Endothelial cell of umbilical vein (primary cell): ENCODE measurements at regions not wholly inside any gene's neighbourhood (a gene's known extent, or its start where the extent isn't known, plus 50 kb on each side); places are given as distances from the start of the nearest gene placed in this dataset.

Experiments
- BruUV-seq: library from RNA; stranded (reverse); fragments of 400-500 nt; replicated peaks from 2 replicates; lab custom pipeline; 2021; lab: Mats Ljungman, UMichigan
- CTCF ChIA-PET: fragments of 300-600, 350-600 bp; sonication (Branson Sonifier 250); formaldehyde crosslinking; loops from one replicate; lab custom pipeline; 2021; ENCODE audit warnings: antibody characterized with exemption, inconsistent platforms; lab: Charles Lee
- POLR2A ChIA-PET: fragments of 300-600, 350-600 bp; sonication (Branson Sonifier 250); formaldehyde crosslinking; loops from one replicate; lab custom pipeline; 2021; ENCODE audit warnings: antibody characterized with exemption, inconsistent platforms; lab: Charles Lee
- DNase-seq: peaks from one replicate; pipeline ENCODE4 v3.0.0-alpha.2; 2011; ENCODE audit warnings: low read depth, low spot score
- FAIRE-seq: peaks from 2 replicates; lab custom pipeline; 2011; peaks lifted over from hg19 to GRCh38; lab: Jason Lieb, UNC
- H2AFZ ChIP-seq: 2 replicates; pipeline ENCODE4 v1.6.0; 2012; ENCODE audit warnings: low read depth, low read length, control low read depth, inconsistent platforms
- H3K27ac ChIP-seq: 2 replicates; pipeline ENCODE4 v1.5.1; 2011; ENCODE audit warnings: low read depth, mild to moderate bottlenecking, control low read depth, low read length, moderate library complexity; ENCODE audit not compliant: insufficient read depth
- H3K27me3 ChIP-seq, 2 experiments: 2 replicates each; pipeline versions ENCODE4 v1.6.0 to v1.6.1; 2011; ENCODE audit warnings: low read length in 2 of 2, mixed read lengths in 1 of 2; ENCODE audit not compliant: control insufficient read depth in 2 of 2, insufficient read depth in 2 of 2
- H3K36me3 ChIP-seq, 2 experiments: 2 replicates in 1 of 2; 3 replicates in 1 of 2; pipeline ENCODE4 v1.5.1; 2011; ENCODE audit warnings: low read length in 2 of 2, mild to moderate bottlenecking in 1 of 2, moderate library complexity in 1 of 2; ENCODE audit not compliant: control insufficient read depth in 2 of 2, insufficient read depth in 2 of 2; ENCODE audit errors: extremely low read depth in 1 of 2
- H3K4me1 ChIP-seq: 3 replicates; pipeline ENCODE4 v1.5.1; 2011; ENCODE audit warnings: mild to moderate bottlenecking, low read length; ENCODE audit not compliant: control insufficient read depth, insufficient read depth; ENCODE audit errors: extremely low read depth
- H3K4me2 ChIP-seq: 2 replicates; pipeline ENCODE4 v1.6.1; 2011; ENCODE audit warnings: low read length, control low read depth, mixed read lengths; ENCODE audit not compliant: insufficient read depth
- H3K4me3 ChIP-seq, 3 experiments: fragments of 200-600 bp in 1 of 3; sonication (generic), shearing (Covaris generic) in 1 of 3; replicated peaks in 1 of 3; 2 replicates each; pipeline ENCODE4 v1.5.1; 2011 to 2016; ENCODE audit warnings: control low read depth in 3 of 3, low read length in 3 of 3, mild to moderate bottlenecking in 2 of 3, inconsistent platforms in 1 of 3, low read depth in 1 of 3, moderate library complexity in 1 of 3; ENCODE audit not compliant: insufficient read depth in 1 of 3
- H3K79me2 ChIP-seq: 2 replicates; pipeline ENCODE4 v1.6.0; 2012; ENCODE audit warnings: low read length, inconsistent platforms; ENCODE audit not compliant: control insufficient read depth, insufficient read depth
- H3K9ac ChIP-seq: replicated peaks from 2 replicates; pipeline ENCODE3; 2011; ENCODE audit warnings: low read length, control low read depth; ENCODE audit not compliant: insufficient read depth; ENCODE audit errors: extremely low read depth
- H3K9me1 ChIP-seq: replicated peaks from 3 replicates; pipeline ENCODE4 v1.6.0; 2011; ENCODE audit warnings: mild to moderate bottlenecking, low read length; ENCODE audit not compliant: control insufficient read depth, insufficient read depth; ENCODE audit errors: extremely low read depth
- H3K9me3 ChIP-seq: replicated peaks from 2 replicates; pipeline ENCODE4 v1.5.1; 2012; ENCODE audit warnings: low read length, inconsistent platforms; ENCODE audit not compliant: control insufficient read depth, insufficient read depth
- H4K20me1 ChIP-seq: replicated peaks from 2 replicates; pipeline ENCODE3; 2011; ENCODE audit warnings: mild to moderate bottlenecking, low read length; ENCODE audit not compliant: control insufficient read depth, insufficient read depth; ENCODE audit errors: extremely low read depth
- CTCF ChIP-seq, 2 donors: IDR thresholded peaks; 1 replicate in 1 of 2; 2 replicates in 1 of 2; pipeline ENCODE4 v1.5.1; 2011; ENCODE audit warnings: low read length in 2 of 2, mild to moderate bottlenecking in 2 of 2, moderate library complexity in 2 of 2, control low read depth in 1 of 2, inconsistent platforms in 1 of 2, low read depth in 1 of 2; ENCODE audit not compliant: insufficient read depth in 1 of 2; ENCODE audit errors: extremely low read depth in 1 of 2
- EZH2 ChIP-seq: IDR thresholded peaks from 2 replicates; pipeline ENCODE4 v1.6.1; 2012; ENCODE audit warnings: borderline replicate concordance, low read depth, mild to moderate bottlenecking, moderate library complexity, low read length, inconsistent platforms; ENCODE audit not compliant: severe bottlenecking
- GATA2 ChIP-seq: IDR thresholded peaks from 2 replicates; pipeline ENCODE4 v1.7.0; 2011; ENCODE audit warnings: low read depth, mild to moderate bottlenecking, moderate library complexity, mixed read lengths, low read length; ENCODE audit not compliant: insufficient read length, insufficient read depth
- JUN ChIP-seq: IDR thresholded peaks from 2 replicates; pipeline ENCODE4 v1.6.1; 2011; ENCODE audit warnings: borderline replicate concordance, low read depth; ENCODE audit not compliant: insufficient read length, insufficient read depth
- MYC ChIP-seq: IDR thresholded peaks from one replicate; pipeline ENCODE4 v1.6.1; 2011; ENCODE audit warnings: mild to moderate bottlenecking, low read depth, low read length
- POLR2AphosphoS5 ChIP-seq: IDR thresholded peaks from 2 replicates; pipeline ENCODE4 v1.6.1; 2012; ENCODE audit warnings: low read depth, mild to moderate bottlenecking, control low read depth, low read length, moderate library complexity; ENCODE audit not compliant: insufficient read depth
- dilution Hi-C: fragments of 300-500 bp; cut with MboI; formaldehyde crosslinking; loops from one replicate; pipeline ENCODE4 v1.15.0; 2019; ENCODE audit warnings: low sequenced_read_pairs; ENCODE audit not compliant: extremely low pct_ligation_motif_present
- intact Hi-C: fragments of 100-400 bp; cut with micrococcal nuclease; formaldehyde crosslinking; loops from one replicate; pipeline ENCODE4 v1.10.0; 2022
- TF ChIP-seq, protein P1 (sequence below): IDR thresholded peaks from 2 replicates; pipeline ENCODE4 v1.6.1; 2011; ENCODE audit not compliant: insufficient read depth, insufficient read length

GRCh38 chr3:39626198-39626597 is 158.7 kb downstream of the MOBP start:
- Histone ChIP-seq H2AFZ (no peak overlapping the region), H3K4me1 (no peaks in the 10 kb centered on the region), H3K79me2 (no peaks in the 10 kb centered on the region), H3K9ac (no peak overlapping the region), H3K9me1 (no peaks in the 10 kb centered on the region), H4K20me1 (no peaks in the 10 kb centered on the region), H3K4me2 (no peak overlapping the region), H3K36me3 (no peaks in the 10 kb centered on the region), H3K4me3 (no peak overlapping the region), H3K27ac (no peak overlapping the region), H3K27me3 (no peaks in the 10 kb centered on the region), H3K9me3 (no peaks in the 10 kb centered on the region)
- BruUV-seq: no TSS peak
- ChIA-PET POLR2A (no interaction called here), CTCF (interaction anchor here (2.4 kb wide), 1 partner anchor 552 kb away, joined by 5 read pairs; no protein-coding TSS in a partner anchor)
- FAIRE-seq: no peak
- dilution Hi-C loops: no loop called here
- no peak for TF ChIP-seq POLR2AphosphoS5
- TF ChIP-seq MYC: no peak
- no peak for TF ChIP-seq CTCF (IDR thresholded peaks at IDR 0.05; ENCODE audit: extremely low read depth in 1 of 2, insufficient read depth in 1 of 2, low read depth in 1 of 2, low read length in 2 of 2)
- TF ChIP-seq GATA2: no peak
- TF ChIP-seq, protein P1, sequence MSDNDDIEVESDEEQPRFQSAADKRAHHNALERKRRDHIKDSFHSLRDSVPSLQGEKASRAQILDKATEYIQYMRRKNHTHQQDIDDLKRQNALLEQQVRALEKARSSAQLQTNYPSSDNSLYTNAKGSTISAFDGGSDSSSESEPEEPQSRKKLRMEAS: no peak
- no peak for TF ChIP-seq EZH2
- TF ChIP-seq JUN: no peak
- DNase-seq: no peak
- intact Hi-C loops: no loop called here
